HG02973 (cell line): ENCODE measurements at regions not wholly inside any gene's neighbourhood (a gene's known extent, or its start where the extent isn't known, plus 50 kb on each side); places are given as distances from the start of the nearest gene placed in this dataset.
"Not testable (repeated sequence)": the region's sequence is repeated elsewhere in the genome, so short reads cannot be mapped to it uniquely, and the experiment has no call there.

Experiments
- ATAC-seq: cut with Tn5 transposase; IDR thresholded peaks from one replicate; pipeline ENCODE4 v1.9.1; 2021; ENCODE audit warnings: moderate library complexity; ENCODE audit not compliant: unreplicated experiment

DNA sequence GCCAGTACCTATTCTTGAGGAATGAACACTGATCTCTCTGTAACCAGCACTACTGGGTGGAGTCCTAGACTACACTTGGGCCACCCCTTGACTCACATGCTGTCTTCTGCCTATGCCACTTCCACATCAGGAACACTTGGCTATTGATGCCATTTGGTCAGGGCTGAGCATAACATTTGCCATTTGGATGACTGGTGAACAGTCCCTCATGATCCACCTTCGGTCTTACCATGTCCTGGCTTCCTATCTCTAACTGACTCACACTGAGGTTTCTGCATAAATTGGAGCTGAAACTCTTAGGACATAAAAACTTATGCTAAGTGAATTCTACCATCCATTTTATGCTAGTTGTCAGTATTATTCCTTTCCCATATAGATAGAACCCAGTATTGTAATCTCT lies 91.7 kb upstream of the PELI2 start:
- no peak for ATAC-seq

DNA sequence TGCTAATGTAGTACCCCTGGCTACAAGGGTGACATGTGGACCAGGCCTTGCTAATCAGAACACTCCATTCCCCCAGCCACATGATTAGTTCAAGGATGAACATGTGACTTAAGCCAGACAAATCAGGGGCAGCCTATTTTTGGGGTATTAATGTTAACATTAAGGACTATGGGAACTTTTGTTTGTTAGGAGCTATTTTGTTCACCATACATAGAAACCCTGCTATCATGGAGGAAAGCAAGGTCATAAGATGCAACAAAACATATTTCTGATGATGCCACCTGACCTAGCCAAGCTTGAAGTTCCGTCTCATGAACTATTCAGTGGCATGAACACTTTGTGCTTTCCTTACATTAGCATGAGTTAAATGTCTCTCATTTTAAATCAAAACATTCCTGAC lies 90.8 kb upstream of the PELI2 start:
- no peak for ATAC-seq

GRCh38 chr14:56027916-56028712 lies 90.1 kb upstream of the PELI2 start:
- ATAC-seq: no peak

GRCh38 chr14:56036353-56036752 lies 81.9 kb upstream of the PELI2 start:
- no peak for ATAC-seq

- ATAC-seq: no peak
These were observed 78.1 kb upstream of the PELI2 start for GRCh38 chr14:56040121-56040520.

- no peak for ATAC-seq
These were observed 74.0 kb upstream of the PELI2 start for GRCh38 chr14:56044196-56044595.

DNA sequence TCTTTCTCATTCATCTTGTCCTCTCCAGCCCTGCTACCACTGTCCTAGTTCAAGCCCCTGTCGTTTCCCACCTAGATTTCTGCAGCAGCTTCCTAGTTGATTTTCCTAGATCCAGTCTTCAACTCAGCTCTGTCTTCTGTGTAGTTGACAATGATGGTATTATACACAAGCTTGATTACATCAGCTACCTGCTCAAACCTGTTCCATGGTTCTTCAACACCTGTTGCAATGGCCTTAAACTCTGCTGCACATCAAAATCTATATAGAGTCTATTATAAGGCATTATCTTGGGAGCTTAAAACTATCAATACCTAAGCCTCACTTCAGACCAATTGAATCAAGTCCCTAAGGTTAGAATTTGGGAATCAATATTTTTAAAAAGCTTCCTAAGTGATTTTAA lies 71.7 kb upstream of the PELI2 start:
- ATAC-seq: no peak

GRCh38 chr14:56046996-56047395 lies 71.2 kb upstream of the PELI2 start:
- no peak for ATAC-seq

DNA sequence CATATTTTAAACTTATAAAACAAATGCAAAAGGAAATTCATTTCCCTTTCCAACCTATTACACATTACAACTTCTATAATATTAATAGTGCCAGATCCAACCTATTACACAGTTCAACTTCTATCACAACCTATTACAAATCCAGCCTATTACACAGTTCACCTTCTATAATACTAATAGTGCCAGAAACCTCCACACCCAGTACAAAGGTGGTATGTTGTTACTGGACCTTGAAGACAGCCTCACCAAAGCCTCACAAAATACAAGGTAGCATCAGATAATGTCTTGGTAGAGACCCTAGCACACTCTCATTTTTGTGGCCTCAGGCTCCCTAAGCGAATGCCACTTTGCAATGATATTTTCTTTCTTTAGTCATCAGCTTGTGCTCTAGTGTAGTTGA lies 68.7 kb upstream of the PELI2 start:
- no peak for ATAC-seq

GRCh38 chr14:56055511-56055910 lies 62.7 kb upstream of the PELI2 start:
- ATAC-seq: no peak

- no peak for ATAC-seq
These were observed 62.2 kb upstream of the PELI2 start for GRCh38 chr14:56056031-56056430.

DNA sequence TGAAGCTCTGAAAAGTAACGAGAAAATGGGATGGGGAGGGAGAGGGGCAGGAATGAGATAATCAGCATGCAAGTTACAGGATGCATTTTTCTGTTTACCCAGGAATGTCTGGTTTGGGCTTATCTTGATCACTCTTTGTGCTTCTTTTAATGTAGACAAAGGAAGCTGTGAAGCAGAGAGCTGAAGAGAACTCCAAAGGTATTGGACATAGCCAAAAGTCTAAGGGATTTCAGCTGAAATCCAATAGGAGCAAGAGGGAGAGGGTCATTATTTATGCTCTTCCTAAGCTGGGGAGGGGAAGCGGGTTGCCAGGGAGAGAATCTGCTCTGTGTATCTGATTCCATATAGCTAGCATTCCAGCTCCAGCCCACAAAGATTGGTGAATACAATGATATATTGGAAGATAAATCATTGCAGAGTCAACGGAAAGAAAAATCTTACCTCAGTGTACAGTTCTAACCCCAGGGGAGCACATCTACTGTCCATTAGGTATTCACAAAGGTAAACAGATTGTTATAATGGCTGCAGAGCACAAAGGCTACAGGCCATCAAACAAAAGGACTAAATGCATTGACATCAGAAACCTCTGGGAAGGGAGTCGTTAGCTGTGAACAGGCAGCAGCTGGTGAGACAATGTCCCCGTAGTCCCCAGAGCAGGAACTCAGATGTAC lies 61.0 kb upstream of the PELI2 start:
- ATAC-seq: no peak

GRCh38 chr14:56057767-56058166 lies 60.4 kb upstream of the PELI2 start:
- ATAC-seq: no peak

- ATAC-seq: no peak
These were observed 59.2 kb upstream of the PELI2 start for GRCh38 chr14:56059054-56059453.

GRCh38 chr14:56061051-56061450 lies 57.2 kb upstream of the PELI2 start:
- ATAC-seq: no peak

DNA sequence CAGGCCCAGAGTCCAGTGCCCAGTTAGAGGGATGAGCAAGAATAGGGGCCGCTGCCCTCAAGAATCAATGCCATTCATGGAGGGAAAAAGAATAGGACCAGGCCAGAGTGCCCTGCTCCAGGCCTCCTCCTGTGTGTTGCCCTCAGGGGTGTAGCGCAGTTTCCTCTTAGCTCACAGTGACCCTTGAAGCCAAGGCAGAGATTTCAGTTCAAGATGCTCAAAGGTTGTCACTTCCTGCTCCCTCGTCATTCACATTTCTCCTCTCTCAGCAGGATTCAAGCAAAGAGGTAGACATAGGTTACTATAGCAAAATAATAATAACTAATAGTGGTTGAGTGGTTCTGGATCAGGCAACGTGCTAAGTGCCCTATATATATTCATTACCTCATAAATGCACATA lies 55.1 kb upstream of the PELI2 start:
- no peak for ATAC-seq

DNA sequence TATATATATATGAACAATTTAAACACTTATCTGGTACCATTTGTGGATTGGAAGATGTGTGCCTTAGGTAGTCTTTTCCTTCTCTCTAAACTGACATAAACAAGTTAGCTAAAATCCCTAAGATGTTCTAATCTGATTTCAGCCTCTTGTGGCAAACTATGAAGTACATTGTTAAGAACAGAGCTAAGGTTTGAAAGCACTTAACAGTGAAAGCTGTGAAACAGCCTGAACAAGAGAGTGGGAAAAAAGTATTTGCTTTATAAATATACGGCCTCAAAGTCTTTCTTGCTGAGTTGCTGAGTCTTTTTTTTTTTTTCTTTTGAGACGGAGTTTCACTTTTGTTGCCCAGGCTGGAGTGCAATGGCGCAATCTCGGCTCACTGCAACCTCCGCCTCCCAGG lies 53.7 kb upstream of the PELI2 start:
- ATAC-seq: no peak

- not testable (repeated sequence) for ATAC-seq
These were observed 53.0 kb upstream of the PELI2 start for GRCh38 chr14:56065199-56065598.

DNA sequence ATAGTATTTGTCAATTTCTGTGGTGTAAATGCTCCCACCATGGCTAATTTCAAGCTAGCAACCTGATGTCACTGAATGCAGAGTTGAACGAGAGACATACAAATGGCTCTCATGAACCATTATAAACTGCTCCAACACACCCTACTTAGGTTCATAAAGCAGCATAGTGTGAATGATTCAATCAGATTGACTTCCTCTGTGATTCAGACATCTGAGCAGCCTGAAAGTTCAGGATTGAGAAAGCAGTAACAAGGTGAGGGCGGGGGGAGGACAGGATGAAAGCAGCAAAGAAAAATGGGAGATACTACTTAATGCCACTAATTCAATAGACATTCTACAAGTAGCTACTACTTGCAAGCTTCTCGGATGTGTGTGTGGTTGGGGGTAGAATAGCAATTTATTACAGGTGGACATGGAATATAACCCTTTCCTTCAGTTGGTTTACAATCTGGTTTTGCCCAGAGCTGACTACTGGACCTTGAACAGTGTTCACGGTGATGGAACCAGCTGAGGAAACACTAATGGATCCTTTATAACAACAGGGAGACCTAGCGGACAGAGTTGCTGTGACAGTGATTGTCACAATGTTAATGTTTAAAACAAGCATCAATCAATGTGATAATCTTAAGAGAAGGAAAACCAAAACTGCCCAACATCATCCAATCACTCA lies 52.5 kb upstream of the PELI2 start:
- ATAC-seq: no peak
